Fibroblast of skin of abdomen (primary cell): ENCODE measurements at regions not wholly inside any gene's neighbourhood (a gene's known extent, or its start where the extent isn't known, plus 50 kb on each side); places are given as distances from the start of the nearest gene placed in this dataset.
"Not testable (repeated sequence)": the region's sequence is repeated elsewhere in the genome, so short reads cannot be mapped to it uniquely, and the experiment has no call there.

Source experiments
- DNase-seq: peaks from one replicate; pipeline ENCODE4 v3.0.0-alpha.2; 2013

GRCh38 chr2:91742973-91743490, 3051.6 kb downstream of the RPIA start:
- DNase-seq: not testable (repeated sequence)

GRCh38 chr2:91743910-91744309, 3052.4 kb downstream of the RPIA start:
- not testable (repeated sequence) for DNase-seq

- DNase-seq: not testable (repeated sequence)
Observed at GRCh38 chr2:91744700-91745141, 3053.2 kb downstream of the RPIA start.

GRCh38 chr2:91748902-91749301, 3057.4 kb downstream of the RPIA start:
- no peak for DNase-seq

- not testable (repeated sequence) for DNase-seq
Observed at GRCh38 chr2:91749665-91750064, 3058.2 kb downstream of the RPIA start.

- DNase-seq: not testable (repeated sequence)
Observed at GRCh38 chr2:91759361-91759941, 3068.0 kb downstream of the RPIA start.

GRCh38 chr2:91760672-91761071, 3069.2 kb downstream of the RPIA start:
- DNase-seq: not testable (repeated sequence)

GRCh38 chr2:91762312-91762711, 3070.8 kb downstream of the RPIA start:
- DNase-seq: not testable (repeated sequence)

GRCh38 chr2:91763710-91764109, 3072.2 kb downstream of the RPIA start:
- not testable (repeated sequence) for DNase-seq

- DNase-seq: peak; percentile 45
Observed at GRCh38 chr2:91764581-91765002, 3073.1 kb downstream of the RPIA start.

GRCh38 chr2:91765018-91765754, 3073.7 kb downstream of the RPIA start:
- DNase-seq: not testable (repeated sequence)

- peak; percentile 77 for DNase-seq
Observed at GRCh38 chr2:91766349-91767048, 3075.0 kb downstream of the RPIA start.

GRCh38 chr2:91768301-91768700, 3076.8 kb downstream of the RPIA start:
- DNase-seq: not testable (repeated sequence)

GRCh38 chr2:91768997-91769396, 3077.5 kb downstream of the RPIA start:
- DNase-seq: not testable (repeated sequence)

GRCh38 chr2:91770046-91770575, 3078.6 kb downstream of the RPIA start:
- not testable (repeated sequence) for DNase-seq

- DNase-seq: not testable (repeated sequence)
Observed at GRCh38 chr2:91771604-91772003, 3080.1 kb downstream of the RPIA start.

GRCh38 chr2:91772240-91772937, 3080.9 kb downstream of the RPIA start:
- DNase-seq: not testable (repeated sequence)

- not testable (repeated sequence) for DNase-seq
Observed at GRCh38 chr2:91773810-91774209, 3082.3 kb downstream of the RPIA start.

GRCh38 chr2:91775193-91775592, 3083.7 kb downstream of the RPIA start:
- DNase-seq: not testable (repeated sequence)

- not testable (repeated sequence) for DNase-seq
Observed at GRCh38 chr2:91780324-91780723, 3088.9 kb downstream of the RPIA start.

- not testable (repeated sequence) for DNase-seq
Observed at GRCh38 chr2:91809391-91809790, 3061.8 kb upstream of the TEKT4 start.
